OCI-LY7 (cell line): ENCODE measurements at regions not wholly inside any gene's neighbourhood (a gene's known extent, or its start where the extent isn't known, plus 50 kb on each side); places are given as distances from the start of the nearest gene placed in this dataset.

Experiments used
- EZH2phosphoT487 ChIP-seq: fragments of 200-600 bp; sonication (generic); IDR thresholded peaks from 2 replicates; pipeline ENCODE4 v1.6.1; 2018; ENCODE audit warnings: low read depth, borderline replicate concordance, mild to moderate bottlenecking, mixed run types, antibody characterized with exemption, low read length, moderate library complexity, mixed read lengths
- TF ChIP-seq, protein P1 (sequence below): fragments of 200-600 bp; sonication (generic); conservative IDR thresholded peaks from 2 replicates; pipeline ENCODE4 v1.5.1; 2014; ENCODE audit warnings: mild to moderate bottlenecking, antibody characterized with exemption, low read length, moderate library complexity, mixed read lengths

DNA sequence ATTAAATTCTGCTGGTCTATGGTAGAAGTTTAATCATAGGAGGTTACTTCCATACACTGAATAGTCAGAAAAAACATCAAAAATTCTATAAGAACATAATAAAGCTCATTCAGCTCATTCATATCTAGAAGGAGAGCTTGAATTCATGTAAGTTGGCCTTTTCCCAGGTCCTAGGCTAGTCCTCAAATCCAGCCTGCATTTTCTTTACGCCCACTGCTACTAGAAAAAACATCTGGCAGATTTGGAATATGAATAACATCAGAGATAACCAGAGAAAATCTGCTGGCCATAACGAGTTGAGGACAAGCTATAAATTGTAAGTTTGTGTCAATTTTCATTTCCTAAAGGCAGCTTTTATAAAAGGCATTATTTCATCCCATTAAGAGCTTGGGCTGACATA is 95.5 kb downstream of the MXRA5 start:
- TF ChIP-seq, protein P1, sequence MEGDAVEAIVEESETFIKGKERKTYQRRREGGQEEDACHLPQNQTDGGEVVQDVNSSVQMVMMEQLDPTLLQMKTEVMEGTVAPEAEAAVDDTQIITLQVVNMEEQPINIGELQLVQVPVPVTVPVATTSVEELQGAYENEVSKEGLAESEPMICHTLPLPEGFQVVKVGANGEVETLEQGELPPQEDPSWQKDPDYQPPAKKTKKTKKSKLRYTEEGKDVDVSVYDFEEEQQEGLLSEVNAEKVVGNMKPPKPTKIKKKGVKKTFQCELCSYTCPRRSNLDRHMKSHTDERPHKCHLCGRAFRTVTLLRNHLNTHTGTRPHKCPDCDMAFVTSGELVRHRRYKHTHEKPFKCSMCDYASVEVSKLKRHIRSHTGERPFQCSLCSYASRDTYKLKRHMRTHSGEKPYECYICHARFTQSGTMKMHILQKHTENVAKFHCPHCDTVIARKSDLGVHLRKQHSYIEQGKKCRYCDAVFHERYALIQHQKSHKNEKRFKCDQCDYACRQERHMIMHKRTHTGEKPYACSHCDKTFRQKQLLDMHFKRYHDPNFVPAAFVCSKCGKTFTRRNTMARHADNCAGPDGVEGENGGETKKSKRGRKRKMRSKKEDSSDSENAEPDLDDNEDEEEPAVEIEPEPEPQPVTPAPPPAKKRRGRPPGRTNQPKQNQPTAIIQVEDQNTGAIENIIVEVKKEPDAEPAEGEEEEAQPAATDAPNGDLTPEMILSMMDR = no peak
- TF ChIP-seq EZH2phosphoT487 = no peak
